ENCODE measurements at regions not wholly inside any gene's neighbourhood (a gene's known extent, or its start where the extent isn't known, plus 50 kb on each side); places are given as distances from the start of the nearest gene placed in this dataset.

GRCh38 chr15:39131609-39132008, 449.3 kb upstream of the THBS1 start:
- TF ChIP-seq EZH2 (optimal IDR thresholded peaks at IDR 0.05; ENCODE audit: low read depth, low read length) (no peak), CTCF (IDR thresholded peaks at IDR 0.05; ENCODE audit: low read length) (no peak)
- Histone ChIP-seq H3K4me1 (ENCODE audit: low read length) (peaks cover 3% of the 10 kb centered on the region; the same call in 1 of the 2 replicates), H3F3A (ENCODE audit: insufficient read depth, low read length) (no peaks in the 10 kb centered on the region)

GRCh38 chr15:39132070-39132469, 448.8 kb upstream of the THBS1 start:
- H3K79me2 ChIP-seq (ENCODE audit: low read length), result no peaks in the 10 kb centered on the region
- no peak overlapping the region for H3K4me3 ChIP-seq (ENCODE audit: low read length)
- no peak overlapping the region for H2AFZ ChIP-seq (ENCODE audit: low read length)
- H3K9ac ChIP-seq (ENCODE audit: low read length), result no peak overlapping the region
- H4K20me1 ChIP-seq (ENCODE audit: insufficient read depth, low read length), result no peaks in the 10 kb centered on the region
- no peak for TF ChIP-seq EZH2phosphoT487 (IDR thresholded peaks at IDR 0.05; ENCODE audit: low read length)
- TF ChIP-seq EZH2 (optimal IDR thresholded peaks at IDR 0.05; ENCODE audit: low read depth, low read length), result no peak
- TF ChIP-seq CTCF (IDR thresholded peaks at IDR 0.05; ENCODE audit: low read length), result no peak
- no peaks in the 10 kb centered on the region for H3K36me3 ChIP-seq (replicated peaks; ENCODE audit: insufficient read depth, low read length)
- H3K9me3 ChIP-seq (replicated peaks; ENCODE audit: insufficient read depth, low read length), result no peaks in the 10 kb centered on the region
- H3K9me2 ChIP-seq (replicated peaks; ENCODE audit: insufficient read depth, low read length), result no peaks in the 10 kb centered on the region
- H3F3A ChIP-seq (ENCODE audit: insufficient read depth, low read length), result no peaks in the 10 kb centered on the region
- DNase-seq, result no peak
- peaks cover 3% of the 10 kb centered on the region; the same call in 1 of the 2 replicates for H3K4me1 ChIP-seq (ENCODE audit: low read length)
- H3K4me2 ChIP-seq (ENCODE audit: low read depth, low read length), result no peak overlapping the region
- no peak overlapping the region for H3K27ac ChIP-seq (ENCODE audit: low read length)
- no peaks in the 10 kb centered on the region for H3K27me3 ChIP-seq (replicated peaks; ENCODE audit: insufficient read depth, low read length)

More at GRCh38 chr15:39131609-39132008, 449.3 kb upstream of the THBS1 start:
- Histone ChIP-seq H3K27ac (ENCODE audit: low read length) (no peak overlapping the region), H2AFZ (ENCODE audit: low read length) (no peak overlapping the region), H3K4me3 (ENCODE audit: low read length) (no peak overlapping the region), H3K9me2 (replicated peaks; ENCODE audit: insufficient read depth, low read length) (no peaks in the 10 kb centered on the region), H3K9ac (ENCODE audit: low read length) (no peak overlapping the region), H3K36me3 (replicated peaks; ENCODE audit: insufficient read depth, low read length) (no peaks in the 10 kb centered on the region), H3K4me2 (ENCODE audit: low read depth, low read length) (no peak overlapping the region), H4K20me1 (ENCODE audit: insufficient read depth, low read length) (no peaks in the 10 kb centered on the region), H3K79me2 (ENCODE audit: low read length) (no peaks in the 10 kb centered on the region), H3K27me3 (replicated peaks; ENCODE audit: insufficient read depth, low read length) (no peaks in the 10 kb centered on the region), H3K9me3 (replicated peaks; ENCODE audit: insufficient read depth, low read length) (no peaks in the 10 kb centered on the region)
- DNase-seq, result no peak

GRCh38 chr15:39132954-39133600, 447.8 kb upstream of the THBS1 start:
- Histone ChIP-seq H3K4me3 (ENCODE audit: low read length) (no peak overlapping the region), H3F3A (ENCODE audit: insufficient read depth, low read length) (no peaks in the 10 kb centered on the region), H3K36me3 (replicated peaks; ENCODE audit: insufficient read depth, low read length) (no peaks in the 10 kb centered on the region), H3K4me1 (ENCODE audit: low read length) (peaks cover 3% of the 10 kb centered on the region; the same call in 1 of the 2 replicates), H3K4me2 (ENCODE audit: low read depth, low read length) (no peak overlapping the region), H3K9me3 (replicated peaks; ENCODE audit: insufficient read depth, low read length) (no peaks in the 10 kb centered on the region), H4K20me1 (ENCODE audit: insufficient read depth, low read length) (no peaks in the 10 kb centered on the region), H3K9ac (ENCODE audit: low read length) (no peak overlapping the region), H3K27ac (ENCODE audit: low read length) (no peak overlapping the region), H3K27me3 (replicated peaks; ENCODE audit: insufficient read depth, low read length) (no peaks in the 10 kb centered on the region), H2AFZ (ENCODE audit: low read length) (no peak overlapping the region), H3K9me2 (replicated peaks; ENCODE audit: insufficient read depth, low read length) (no peaks in the 10 kb centered on the region), H3K79me2 (ENCODE audit: low read length) (no peaks in the 10 kb centered on the region)
- TF ChIP-seq EZH2phosphoT487 (IDR thresholded peaks at IDR 0.05; ENCODE audit: low read length) (no peak), CTCF (IDR thresholded peaks at IDR 0.05; ENCODE audit: low read length) (no peak), EZH2 (optimal IDR thresholded peaks at IDR 0.05; ENCODE audit: low read depth, low read length) (no peak)
- no peak for DNase-seq

All from MM.1S (cell line).